Upper lobe of left lung (tissue), 4 donors: ENCODE measurements at regions not wholly inside any gene's neighbourhood (a gene's known extent, or its start where the extent isn't known, plus 50 kb on each side); places are given as distances from the start of the nearest gene placed in this dataset.
"Not testable (repeated sequence)": the region's sequence is repeated elsewhere in the genome, so short reads cannot be mapped to it uniquely, and the experiment has no call there.

ENCODE experiments used
- EP300 ChIP-seq, 4 donors: sonication (generic); formaldehyde crosslinking; IDR thresholded peaks; one replicate each; pipeline ENCODE4 v1.5.1; 2017; ENCODE audit warnings: antibody characterized with exemption in 4 of 4, control low read depth in 2 of 4
- POLR2AphosphoS5 ChIP-seq, 2 donors: sonication (generic); formaldehyde crosslinking; IDR thresholded peaks; one replicate each; pipeline ENCODE4 v1.5.1; 2017; ENCODE audit warnings: antibody characterized with exemption in 2 of 2
- TF ChIP-seq, protein P1 (sequence below), 6 experiments: fragments of 450-650 bp in 4 of 6; fragments of 200-600 bp in 2 of 6; sonication (generic) in 2 of 6; IDR thresholded peaks; one replicate each; pipeline ENCODE4 v1.5.1; 2016 to 2019; ENCODE audit warnings: antibody characterized with exemption in 6 of 6

DNA sequence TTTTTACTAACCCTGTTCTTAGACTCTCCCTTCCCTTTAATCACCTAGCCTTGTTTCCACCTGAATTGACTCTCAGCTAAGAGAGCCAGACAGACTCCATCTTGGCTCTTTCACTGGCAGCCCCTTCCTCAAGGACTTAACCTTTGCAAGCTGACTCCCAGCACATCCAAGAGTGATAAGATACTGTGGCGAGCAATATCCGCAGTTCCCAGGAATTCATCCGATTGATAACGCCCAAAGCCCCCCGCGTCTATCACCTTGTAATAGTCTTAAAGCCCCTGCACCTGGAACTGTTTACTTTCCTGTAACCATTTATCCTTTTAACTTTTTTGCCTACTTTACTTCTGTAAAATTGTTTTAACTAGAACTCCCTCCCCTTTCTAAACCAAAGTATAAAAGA is 191.4 kb upstream of the RTL1 start:
- TF ChIP-seq EP300, POLR2AphosphoS5 (IDR thresholded peaks at IDR 0.05): not testable (repeated sequence)
- TF ChIP-seq, protein P1, sequence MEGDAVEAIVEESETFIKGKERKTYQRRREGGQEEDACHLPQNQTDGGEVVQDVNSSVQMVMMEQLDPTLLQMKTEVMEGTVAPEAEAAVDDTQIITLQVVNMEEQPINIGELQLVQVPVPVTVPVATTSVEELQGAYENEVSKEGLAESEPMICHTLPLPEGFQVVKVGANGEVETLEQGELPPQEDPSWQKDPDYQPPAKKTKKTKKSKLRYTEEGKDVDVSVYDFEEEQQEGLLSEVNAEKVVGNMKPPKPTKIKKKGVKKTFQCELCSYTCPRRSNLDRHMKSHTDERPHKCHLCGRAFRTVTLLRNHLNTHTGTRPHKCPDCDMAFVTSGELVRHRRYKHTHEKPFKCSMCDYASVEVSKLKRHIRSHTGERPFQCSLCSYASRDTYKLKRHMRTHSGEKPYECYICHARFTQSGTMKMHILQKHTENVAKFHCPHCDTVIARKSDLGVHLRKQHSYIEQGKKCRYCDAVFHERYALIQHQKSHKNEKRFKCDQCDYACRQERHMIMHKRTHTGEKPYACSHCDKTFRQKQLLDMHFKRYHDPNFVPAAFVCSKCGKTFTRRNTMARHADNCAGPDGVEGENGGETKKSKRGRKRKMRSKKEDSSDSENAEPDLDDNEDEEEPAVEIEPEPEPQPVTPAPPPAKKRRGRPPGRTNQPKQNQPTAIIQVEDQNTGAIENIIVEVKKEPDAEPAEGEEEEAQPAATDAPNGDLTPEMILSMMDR (IDR thresholded peaks at IDR 0.05), result not testable (repeated sequence)
